ENCODE measurements at regions not wholly inside any gene's neighbourhood (a gene's known extent, or its start where the extent isn't known, plus 50 kb on each side); places are given as distances from the start of the nearest gene placed in this dataset.
"Not testable (repeated sequence)": the region's sequence is repeated elsewhere in the genome, so short reads cannot be mapped to it uniquely, and the experiment has no call there.

DNA sequence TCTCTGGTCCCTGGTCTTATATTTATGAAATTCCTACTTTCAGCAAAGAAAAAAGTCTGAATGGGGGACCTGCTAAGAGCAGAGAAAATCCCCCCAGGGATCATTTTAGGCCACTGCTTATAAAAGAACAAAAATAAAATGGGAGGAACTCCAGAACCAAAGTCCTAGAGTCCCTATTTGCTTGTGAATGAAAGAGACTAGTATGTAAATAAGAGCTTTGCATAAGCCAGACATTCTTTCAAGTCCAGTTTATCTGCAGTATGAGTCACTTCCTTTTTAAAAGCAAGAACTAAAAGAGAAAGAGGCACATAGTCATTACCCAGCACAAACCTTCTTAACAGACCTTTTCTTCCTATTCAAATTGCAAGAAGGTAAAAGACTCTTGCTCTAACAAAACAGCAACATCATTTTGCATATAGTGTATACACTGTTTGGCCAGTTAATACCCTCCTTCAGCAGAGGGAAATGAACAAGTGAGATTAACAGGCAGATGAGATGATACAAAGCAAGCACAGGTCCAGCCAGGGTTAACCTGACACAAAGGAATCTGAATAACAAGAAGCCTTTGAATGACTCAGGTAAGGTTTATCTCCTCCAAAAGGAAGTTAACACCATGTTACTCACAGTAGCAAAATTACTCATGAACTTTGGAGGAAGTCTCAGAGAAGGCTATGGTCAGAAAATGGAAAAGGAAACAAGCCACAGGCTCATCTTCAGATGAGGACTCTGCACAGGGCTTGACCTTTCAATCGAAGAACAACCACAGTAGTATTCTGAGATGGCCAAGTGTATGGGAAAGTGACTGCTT lies 87.3 kb downstream of the PHLDA1 start:
- peak; percentile 98 for DNase-seq (ENCODE audit: low read depth)

DNA sequence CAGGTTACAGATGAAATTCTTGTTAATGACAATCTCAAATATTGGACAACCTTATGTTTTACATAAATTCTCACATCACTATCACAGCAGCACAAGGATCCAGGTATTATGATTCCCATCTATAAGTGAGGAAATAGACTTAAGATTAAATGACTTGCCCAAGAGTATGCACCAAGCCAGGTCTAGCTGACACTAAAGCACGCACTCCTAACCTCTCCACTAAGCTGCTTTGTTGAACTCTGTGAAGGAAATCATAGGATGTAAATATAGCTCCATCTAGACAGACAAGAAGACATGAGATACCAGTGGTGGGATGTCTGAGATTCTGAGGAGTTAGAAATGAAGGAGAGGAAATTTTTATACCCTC lies 87.9 kb downstream of the PHLDA1 start:
- no peak for DNase-seq (ENCODE audit: low read depth)

DNA sequence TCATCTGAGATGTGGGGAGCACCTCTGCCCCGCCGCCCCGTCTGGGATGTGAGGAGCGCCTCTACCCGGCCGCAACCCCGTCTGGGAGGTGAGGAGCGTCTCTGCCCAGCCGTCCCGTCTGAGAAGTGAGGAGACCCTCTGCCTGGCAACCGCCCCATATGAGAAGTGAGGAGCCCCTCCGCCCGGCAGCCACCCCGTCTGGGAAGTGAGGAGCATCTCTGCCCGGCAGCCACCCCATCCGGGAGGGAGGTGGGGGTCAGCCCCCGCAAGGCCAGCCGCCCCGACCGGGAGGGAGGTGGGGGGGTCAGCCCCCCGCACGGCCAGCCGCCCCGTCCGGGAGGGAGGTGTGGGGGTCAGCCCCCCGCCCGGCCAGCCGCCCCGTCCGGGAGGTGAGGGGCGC lies 89.9 kb downstream of the PHLDA1 start:
- not testable (repeated sequence) for DNase-seq (ENCODE audit: low read depth)

DNA sequence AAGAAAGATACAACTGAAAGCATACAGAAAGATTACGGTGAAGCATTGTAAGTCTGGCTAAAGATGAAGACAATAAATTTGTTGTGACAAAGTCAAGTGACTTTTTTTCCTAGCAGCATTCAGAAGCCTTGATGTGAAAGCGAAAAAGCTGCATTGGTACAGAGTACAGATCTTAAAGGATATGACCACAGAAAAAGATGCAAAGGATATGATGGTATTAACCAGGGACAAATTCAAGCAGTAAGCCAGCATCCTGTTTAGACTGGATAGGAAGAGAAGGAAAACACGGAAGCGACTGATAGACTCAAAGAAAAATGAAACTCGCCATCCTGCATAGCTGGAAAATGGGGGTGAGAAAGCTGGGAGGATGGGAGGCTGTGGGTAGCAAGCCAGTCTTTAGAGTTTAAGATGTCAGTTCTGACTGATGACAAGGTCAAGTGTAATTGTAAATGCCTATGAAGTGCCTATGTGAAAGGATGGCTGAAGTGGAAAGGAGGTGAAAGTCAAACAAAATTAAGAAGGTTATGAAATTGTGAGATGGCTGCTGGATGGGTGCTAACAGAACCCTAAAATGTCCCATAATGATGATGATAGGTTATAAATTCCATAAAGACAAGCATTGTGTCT lies 92.4 kb downstream of the PHLDA1 start:
- no peak for DNase-seq (ENCODE audit: low read depth)

DNA sequence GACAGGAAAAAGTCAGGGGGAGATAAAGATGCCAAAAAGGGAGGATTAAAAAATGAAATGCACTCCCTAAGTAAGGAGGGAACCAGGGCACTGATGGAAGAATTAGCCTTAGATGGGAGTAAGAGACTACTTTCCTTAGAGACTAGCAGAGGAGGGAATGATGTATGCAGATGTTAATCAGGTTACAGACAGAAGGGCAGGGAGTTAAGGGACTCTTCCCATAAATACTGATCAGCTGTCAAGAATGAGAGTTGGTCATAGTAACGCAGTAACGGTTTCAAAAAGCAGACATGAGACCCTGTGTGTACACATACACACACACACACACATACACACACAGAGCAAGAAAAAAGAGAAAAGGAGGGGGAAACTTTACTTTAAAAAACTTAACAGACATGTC lies 93.4 kb downstream of the PHLDA1 start:
- no peak for DNase-seq (ENCODE audit: low read depth)

DNA sequence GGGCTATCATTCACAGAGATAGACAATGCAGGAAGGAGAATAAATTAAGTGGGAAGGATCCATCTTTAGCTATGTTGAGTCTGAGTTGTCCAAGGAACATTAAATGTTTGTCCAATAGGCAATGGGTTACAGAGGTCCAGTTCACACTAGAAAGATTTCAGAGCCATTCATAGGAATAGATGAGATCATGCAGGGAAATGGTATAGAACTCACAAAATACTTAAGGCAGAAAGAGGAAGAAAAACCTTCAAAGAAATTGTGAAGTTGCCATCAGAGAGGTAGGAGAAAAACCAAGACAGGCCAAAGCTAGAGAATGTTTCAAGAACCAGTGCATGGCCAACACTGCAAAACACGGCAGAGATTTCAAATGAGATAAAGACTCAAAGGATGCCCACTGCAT lies 94.1 kb downstream of the PHLDA1 start:
- no peak for DNase-seq (ENCODE audit: low read depth)

DNA sequence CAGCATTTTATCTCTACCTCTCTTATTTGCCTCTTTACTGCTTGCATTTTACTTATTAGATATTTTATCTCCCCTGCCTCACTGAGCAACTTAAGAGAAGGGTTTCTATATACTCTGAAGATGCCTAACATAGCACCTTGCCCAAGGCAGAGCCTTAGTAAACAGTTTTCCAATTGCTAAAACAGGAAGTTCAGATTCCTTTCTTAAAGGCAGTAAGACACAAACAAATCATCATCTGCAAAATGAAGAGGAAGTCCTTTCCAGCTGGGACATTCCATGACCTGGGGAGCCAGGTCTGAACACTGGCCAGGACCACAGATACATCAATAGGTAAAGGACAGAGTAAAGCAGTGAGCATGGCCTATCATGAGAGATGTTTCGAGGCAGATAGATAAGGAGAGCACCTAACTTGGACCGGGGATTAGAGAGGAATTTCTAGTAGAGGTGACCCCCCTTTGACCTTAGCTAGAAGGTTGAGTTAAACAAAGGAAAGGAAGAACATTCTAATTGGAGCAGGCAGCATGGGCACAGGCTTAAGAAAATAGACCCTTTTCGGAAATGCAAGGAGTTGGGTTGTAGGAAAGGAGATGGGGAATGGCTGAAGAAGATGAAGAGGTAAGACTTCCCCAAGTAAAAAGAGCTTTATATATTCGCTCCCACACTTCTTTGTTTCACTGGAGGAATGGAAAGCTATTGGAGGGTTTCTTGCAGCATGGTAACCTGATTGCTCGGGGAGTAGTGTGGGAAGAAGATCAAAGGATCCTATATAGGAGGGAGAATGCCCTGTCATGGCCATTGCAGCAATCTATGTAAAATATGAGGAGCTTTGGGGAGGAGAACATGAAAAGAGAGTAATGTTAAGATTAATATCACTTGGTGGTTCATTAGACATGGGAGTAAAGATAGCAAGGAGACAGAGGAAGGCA lies 94.8 kb downstream of the PHLDA1 start:
- no peak for DNase-seq (ENCODE audit: low read depth)

DNA sequence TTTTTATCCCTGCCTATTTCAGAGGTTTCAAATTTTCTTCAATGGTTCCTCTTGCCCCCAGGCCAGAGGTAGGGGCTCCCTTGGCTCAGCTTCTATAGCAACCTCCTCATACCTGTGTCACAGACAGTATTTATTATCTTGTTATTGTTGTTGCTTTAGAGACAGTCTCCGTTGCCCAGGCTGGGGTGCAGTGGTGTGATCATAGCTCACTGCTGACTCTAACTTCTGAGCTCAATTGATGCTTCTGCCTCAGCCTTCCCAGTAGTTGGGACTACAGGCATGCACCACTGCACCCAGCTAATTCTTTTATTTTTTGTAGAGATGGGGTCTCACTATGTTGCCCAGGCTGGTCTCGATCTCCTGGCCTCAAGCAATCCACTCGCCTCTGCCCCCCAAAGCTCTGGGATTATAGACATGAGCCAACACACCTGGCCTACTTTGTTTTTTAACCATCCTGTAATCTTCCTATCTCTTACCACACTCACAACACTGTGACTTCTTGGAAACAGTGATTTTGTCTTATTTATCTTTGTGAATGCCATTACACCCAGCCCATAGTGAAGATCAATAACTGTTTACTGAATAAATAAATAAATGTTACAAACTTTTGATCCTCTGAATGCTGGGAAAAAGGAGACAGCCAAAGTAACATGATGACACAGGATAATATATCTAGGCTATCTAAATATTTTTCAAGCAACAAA lies 95.9 kb downstream of the PHLDA1 start:
- DNase-seq (ENCODE audit: low read depth): no peak

DNA sequence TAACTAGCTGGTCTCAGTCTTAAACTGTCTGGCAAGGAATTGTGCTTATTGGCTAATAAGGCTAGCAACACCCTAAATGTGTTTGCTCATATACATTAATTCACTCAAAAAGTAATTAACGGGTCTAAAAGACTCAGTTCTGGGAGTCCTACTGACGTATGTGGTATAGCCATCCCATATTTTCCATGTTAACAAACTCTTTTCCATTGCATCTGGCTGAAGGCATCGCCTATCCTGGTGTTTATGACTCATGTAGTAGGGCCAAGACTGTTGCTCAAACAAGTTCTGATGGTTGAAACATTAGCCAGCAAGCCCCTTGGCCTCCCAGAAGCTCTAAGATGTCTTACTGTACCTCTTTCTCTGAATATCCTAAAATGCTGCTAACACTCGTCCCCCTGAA lies 98.5 kb downstream of the PHLDA1 start:
- peak; percentile 71 for DNase-seq (ENCODE audit: low read depth)

DNA sequence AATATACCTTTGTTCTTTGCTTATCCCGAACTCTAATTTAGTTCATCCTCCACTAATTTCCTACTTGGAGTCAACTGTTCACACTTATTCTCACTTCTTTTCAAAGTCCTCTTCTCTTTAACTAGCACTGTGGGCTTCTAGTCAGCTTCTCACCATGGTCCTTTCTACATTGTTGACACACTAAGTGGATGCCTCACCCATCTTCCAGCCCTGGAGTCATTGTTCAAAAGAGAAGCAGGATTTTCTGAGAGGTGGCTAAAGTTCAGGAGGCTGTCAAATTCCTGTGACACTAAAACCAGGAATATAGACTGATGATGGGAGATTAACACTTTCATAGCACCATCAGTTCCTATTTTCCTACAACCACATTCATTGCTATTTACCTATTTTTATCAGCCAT lies 99.3 kb downstream of the PHLDA1 start:
- no peak for DNase-seq (ENCODE audit: low read depth)

DNA sequence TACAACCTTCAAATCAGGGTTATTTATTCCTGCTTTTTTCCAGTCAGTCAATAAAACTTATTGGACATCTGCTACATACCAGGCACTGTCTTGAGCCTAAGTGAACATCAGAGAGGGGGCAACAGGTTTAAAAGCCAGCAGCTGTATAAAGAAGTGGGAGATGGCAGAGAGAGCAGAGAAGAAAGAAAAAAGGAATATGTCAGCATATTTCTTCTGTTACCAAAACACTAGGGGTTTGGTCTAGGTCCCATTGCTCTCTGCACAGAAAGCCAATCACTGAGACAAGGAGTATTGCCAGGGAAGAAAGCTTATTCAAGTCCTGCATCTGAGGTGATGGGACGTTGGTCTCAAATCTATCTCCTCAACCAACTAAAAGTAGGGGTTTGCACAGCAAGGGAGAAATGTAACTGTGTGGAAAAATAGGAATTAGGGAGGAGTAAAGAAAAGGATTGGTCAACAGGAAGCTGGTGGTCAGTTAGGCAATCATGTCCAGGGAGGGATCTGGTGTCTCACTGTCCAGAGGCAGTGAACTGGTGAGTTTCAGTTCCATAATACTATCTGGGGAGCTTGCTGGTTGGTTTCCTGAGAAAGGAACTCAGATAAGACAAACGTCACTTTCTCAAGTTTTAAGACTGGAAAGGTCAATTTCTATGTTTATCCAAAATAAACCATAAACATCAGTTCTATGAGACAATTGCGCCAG lies 107.5 kb downstream of the PHLDA1 start:
- DNase-seq (ENCODE audit: low read depth): peak; percentile 64

DNA sequence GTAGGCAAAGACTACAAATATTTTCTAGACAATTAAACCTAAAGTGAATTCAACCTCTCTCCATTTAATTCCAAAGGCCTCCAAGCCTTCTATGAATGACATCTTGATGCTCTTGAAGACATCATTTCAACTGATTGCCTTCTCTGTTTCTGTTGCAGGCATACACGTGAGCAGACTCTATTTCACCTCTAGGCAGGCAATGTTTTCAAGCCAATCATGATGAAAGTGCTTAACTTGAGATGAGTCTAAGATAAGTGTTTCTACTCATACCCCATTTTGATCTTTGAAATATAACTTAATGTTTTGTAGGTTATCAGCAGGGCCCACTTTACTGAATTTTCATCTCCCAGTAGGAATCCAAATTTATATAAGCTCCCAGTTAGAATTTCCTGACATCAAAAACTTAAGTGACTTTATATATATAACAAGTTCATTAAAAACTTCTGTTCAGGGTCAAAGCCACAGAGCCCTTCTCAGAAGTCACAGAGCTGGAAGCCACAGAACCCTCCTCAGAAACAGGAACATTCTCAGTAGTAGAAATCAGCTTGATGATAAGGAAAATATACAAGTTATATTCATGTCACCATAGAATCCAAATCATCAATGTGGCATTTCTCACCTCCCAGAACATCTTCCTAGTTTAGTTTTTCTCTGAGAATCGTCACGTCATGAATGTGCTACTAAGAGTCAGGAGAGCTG lies 108.5 kb downstream of the PHLDA1 start:
- DNase-seq (ENCODE audit: low read depth): no peak

DNA sequence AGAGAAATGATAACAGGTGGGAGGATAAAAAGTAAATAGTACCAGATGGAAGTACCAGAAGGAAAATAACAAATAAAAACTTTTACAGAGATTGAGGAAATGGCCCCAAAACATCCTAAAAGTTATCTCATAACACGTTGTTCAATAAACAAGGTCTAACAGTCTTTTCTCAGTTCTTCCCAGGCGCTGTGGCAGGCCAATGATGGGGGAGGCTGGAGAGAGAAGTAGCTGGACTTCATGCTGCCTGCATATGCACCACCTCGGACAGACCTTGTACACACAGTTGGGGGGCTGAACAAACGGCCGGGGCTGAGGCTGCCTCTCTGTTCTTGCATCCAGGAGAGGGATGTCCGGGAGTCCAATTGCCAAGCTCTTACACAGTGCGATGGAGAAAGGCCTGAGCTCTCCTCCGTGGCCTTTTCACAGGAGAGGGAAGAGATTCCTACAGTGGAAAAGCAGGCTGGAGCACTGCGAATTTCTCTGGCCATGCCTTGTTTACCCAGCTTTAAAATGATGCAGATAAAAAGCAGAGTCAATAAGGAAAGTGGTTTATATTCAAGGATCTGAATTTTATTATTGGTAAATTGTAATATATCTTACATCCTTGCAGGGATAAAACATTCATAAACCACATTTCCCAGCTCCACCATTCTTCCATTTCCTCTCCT lies 109.8 kb downstream of the PHLDA1 start:
- no peak for DNase-seq (ENCODE audit: low read depth)

DNA sequence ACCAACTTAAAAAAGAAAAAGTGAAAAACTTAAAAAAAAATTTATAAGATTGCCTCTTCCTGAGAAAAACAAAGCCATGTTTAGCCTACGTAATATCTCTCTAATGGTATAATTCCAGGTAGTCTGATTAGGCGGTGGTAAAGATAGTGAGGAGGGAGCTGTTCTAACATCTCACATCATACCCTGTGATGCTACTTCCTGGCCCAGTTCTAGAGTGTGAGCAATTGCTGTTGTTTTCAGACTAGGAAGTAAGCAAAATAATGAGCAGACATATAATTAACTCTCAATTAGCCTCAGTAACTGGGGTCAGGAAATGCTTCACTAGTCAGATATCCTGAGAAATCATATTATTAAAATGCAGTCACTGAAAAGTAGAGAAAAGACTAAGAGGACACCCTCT lies 113.9 kb downstream of the PHLDA1 start:
- no peak for DNase-seq (ENCODE audit: low read depth)

DNA sequence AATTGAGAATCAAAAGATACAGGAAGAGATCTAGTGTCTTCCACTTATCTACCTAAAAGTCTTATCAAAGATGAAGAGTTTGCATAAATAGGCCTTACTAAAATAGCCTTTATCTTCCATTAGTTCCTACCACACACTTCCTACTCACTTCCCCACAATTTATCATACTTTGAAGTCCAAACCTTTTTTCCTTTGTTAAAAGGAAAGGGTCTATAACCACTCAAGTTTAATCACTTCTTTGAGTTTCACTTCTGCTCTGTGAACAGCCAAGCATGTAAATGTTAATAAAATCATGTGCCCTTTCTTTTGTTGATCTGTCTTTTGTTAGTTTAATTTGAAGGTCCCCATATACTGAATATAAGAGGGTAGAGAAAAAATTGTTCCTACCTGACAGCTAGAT lies 114.5 kb downstream of the PHLDA1 start:
- DNase-seq (ENCODE audit: low read depth): no peak

DNA sequence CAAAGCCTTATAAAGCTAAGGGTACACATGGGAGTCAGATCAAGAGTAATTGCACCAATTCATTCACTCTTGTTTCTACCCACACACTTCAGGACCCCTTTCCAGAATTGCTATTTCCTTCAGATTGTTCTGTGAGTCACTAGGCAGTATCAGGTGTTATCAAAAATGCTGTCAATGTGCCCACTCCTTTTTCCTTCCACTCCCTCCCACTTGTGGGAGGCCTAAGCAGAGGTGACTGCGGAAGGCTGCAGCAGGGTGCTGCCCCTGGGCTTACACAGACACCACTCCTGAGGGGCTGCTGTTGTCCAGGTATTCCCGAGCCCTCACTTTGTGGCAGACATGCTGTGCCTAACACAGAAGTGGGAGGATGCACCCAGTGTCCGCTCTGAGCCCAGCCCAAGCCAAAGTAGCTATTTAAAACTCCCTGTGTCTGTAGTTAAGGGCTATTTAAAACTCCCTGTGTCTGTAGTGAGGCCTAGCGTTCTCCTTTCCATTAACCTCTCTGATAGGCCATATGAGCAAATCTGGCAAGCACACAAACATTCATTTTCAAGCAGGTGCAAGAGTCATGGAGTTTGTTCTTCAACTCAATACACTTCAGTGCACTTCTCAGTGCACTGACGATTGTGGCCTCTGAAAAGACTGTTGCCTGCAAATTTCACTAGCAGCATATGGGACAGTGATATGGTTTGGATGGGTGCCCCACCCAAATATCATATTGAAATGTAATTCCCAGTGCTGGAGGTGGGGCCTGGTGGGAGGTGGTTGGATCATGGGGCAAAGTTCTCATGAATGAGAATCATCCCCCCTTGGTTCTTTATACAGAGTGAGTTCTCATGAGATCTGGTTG lies 117.8 kb downstream of the PHLDA1 start:
- no peak for DNase-seq (ENCODE audit: low read depth)

DNA sequence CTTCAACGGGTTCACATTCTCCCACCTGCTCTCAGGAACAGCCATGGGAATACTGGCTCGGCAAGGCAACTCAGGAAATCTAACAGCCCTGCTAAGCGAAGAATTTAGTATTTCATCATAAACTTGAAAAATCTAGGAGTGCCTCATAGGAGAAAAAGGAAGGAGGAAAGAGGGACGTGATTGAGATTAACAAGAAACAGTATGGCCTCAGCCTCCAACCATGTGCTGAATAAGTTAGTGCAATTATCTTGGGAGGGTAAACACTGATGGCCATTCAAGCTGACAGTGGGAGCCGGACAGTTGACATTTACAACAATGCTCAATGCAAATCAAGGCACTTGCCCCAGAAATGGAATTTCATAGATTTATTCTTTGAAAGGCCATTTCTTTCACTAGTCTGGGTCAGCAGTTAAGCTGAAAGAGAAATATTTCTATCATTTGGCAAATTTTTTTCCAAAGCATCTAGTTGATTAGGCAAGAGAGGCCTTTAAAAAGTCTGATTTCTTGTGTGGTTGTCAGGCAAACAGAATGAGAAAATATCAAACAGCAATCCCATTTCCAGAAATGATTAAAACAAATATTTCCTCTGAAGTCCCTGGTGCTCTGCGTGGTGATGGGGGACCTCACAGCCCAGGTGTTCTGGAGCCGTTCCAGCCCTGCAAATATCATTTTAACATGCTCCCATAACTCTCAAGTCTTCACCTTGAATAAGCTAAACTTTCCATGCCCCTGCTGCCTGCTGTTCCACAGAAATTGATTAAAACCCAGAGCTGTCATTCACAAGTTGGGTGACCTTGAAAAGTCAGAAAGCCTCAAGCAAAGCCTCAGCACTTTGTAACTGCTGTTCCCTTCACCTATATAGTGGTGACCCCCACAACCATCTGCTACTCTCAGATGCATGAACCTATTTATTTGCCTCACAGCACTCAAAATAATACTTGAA lies 121.6 kb downstream of the PHLDA1 start:
- no peak for DNase-seq (ENCODE audit: low read depth)

Data from HT1080 (cell line).